GM23338 (cell line): ENCODE measurements at regions not wholly inside any gene's neighbourhood (a gene's known extent, or its start where the extent isn't known, plus 50 kb on each side); places are given as distances from the start of the nearest gene placed in this dataset.

ENCODE experiments used
- ATAC-seq: fragments of 200-7000 bp; cut with Tn5 transposase; 3 replicates; pipeline ENCODE4 v1.9.1; 2020
- DNase-seq: peaks from one replicate; pipeline ENCODE4 v3.0.0-alpha.2; 2015; ENCODE audit warnings: low spot score
- H2AFZ ChIP-seq: fragments of 200-600 bp; sonication (generic); 2 replicates; pipeline ENCODE4 v1.8.0; 2016; ENCODE audit warnings: antibody characterized with exemption, mild to moderate bottlenecking, moderate library complexity
- H3F3A ChIP-seq: fragments of 200-600 bp; sonication (generic); replicated peaks from 2 replicates; pipeline ENCODE4 v1.8.0; 2017; ENCODE audit warnings: antibody characterized with exemption, mixed run types, low read depth
- H3K27ac ChIP-seq: fragments of 200-600 bp; sonication (generic); 2 replicates; pipeline ENCODE4 v1.6.1; 2016; ENCODE audit warnings: low read depth
- H3K27me3 ChIP-seq: fragments of 200-600 bp; sonication (generic); 2 replicates; pipeline ENCODE4 v1.8.0; 2016; ENCODE audit warnings: mild to moderate bottlenecking, mixed run types, moderate library complexity; ENCODE audit not compliant: insufficient read depth
- H3K36me3 ChIP-seq: fragments of 200-600 bp; sonication (generic); 2 replicates; pipeline ENCODE4 v1.8.0; 2016; ENCODE audit warnings: mild to moderate bottlenecking; ENCODE audit not compliant: insufficient read depth
- H3K4me1 ChIP-seq: fragments of 200-600 bp; sonication (generic); 2 replicates; pipeline ENCODE4 v1.8.0; 2016; ENCODE audit warnings: mild to moderate bottlenecking, moderate library complexity; ENCODE audit not compliant: insufficient read depth
- H3K4me2 ChIP-seq: fragments of 200-600 bp; sonication (generic); 2 replicates; pipeline ENCODE4 v1.7.1; 2017; ENCODE audit warnings: mixed run types
- H3K4me3 ChIP-seq: fragments of 200-600 bp; sonication (generic); 2 replicates; pipeline ENCODE4 v1.6.1; 2016; ENCODE audit warnings: mixed run types
- H3K79me2 ChIP-seq: fragments of 200-600 bp; sonication (generic); replicated peaks from 2 replicates; pipeline ENCODE4 v1.8.0; 2017; ENCODE audit warnings: mild to moderate bottlenecking; ENCODE audit not compliant: insufficient read depth
- H3K9me2 ChIP-seq: fragments of 200-600 bp; sonication (generic); 2 replicates; pipeline ENCODE4 v1.8.0; 2017; ENCODE audit not compliant: insufficient read depth
- H4K20me1 ChIP-seq: fragments of 200-600 bp; sonication (generic); replicated peaks from 2 replicates; pipeline ENCODE4 v1.8.0; 2017; ENCODE audit warnings: mild to moderate bottlenecking; ENCODE audit not compliant: insufficient read depth
- H3K27ac Mint-ChIP-seq: 2 replicates; pipeline ENCODE4 v1.8.0; 2020; ENCODE audit warnings: inconsistent platforms, mild to moderate bottlenecking, moderate library complexity, mixed read lengths
- H3K27me3 Mint-ChIP-seq: 3 replicates; pipeline ENCODE4 v1.8.0; 2022; ENCODE audit warnings: low read depth, mild to moderate bottlenecking, moderate library complexity, mixed read lengths, inconsistent platforms; ENCODE audit not compliant: insufficient read depth, poor library complexity
- H3K36me3 Mint-ChIP-seq: 3 replicates; pipeline ENCODE4 v1.8.0; 2021; ENCODE audit warnings: low read depth, mild to moderate bottlenecking, inconsistent platforms, moderate library complexity, mixed read lengths
- H3K4me1 Mint-ChIP-seq: 3 replicates; pipeline ENCODE4 v1.8.0; 2020; ENCODE audit warnings: mild to moderate bottlenecking, inconsistent platforms, mixed read lengths
- H3K4me3 Mint-ChIP-seq: 3 replicates; pipeline ENCODE4 v1.8.0; 2021; ENCODE audit warnings: moderate library complexity, mild to moderate bottlenecking, inconsistent platforms, mixed read lengths
- H3K9me3 Mint-ChIP-seq: 3 replicates; pipeline ENCODE4 v1.8.0; 2020; ENCODE audit warnings: moderate library complexity, mild to moderate bottlenecking, inconsistent platforms, mixed read lengths
- CREB1 ChIP-seq: fragments of 250-450 bp; sonication (Bioruptor Pico); IDR thresholded peaks from 2 replicates; pipeline ENCODE4 v1.5.0; 2020; ENCODE audit warnings: low read depth, mild to moderate bottlenecking, moderate library complexity
- EZH2 ChIP-seq: fragments of 200-600 bp; sonication (generic); IDR thresholded peaks from one replicate; pipeline ENCODE4 v1.8.0; 2017; ENCODE audit warnings: antibody characterized with exemption, mild to moderate bottlenecking, low read depth; ENCODE audit not compliant: unreplicated experiment
- EZH2phosphoT487 ChIP-seq: fragments of 200-600 bp; sonication (generic); IDR thresholded peaks from one replicate; pipeline ENCODE4 v1.8.1; 2018; ENCODE audit warnings: antibody characterized with exemption; ENCODE audit not compliant: unreplicated experiment
- JUNB ChIP-seq: IDR thresholded peaks from one replicate; pipeline ENCODE4 v1.6.1; 2016; ENCODE audit warnings: antibody characterized with exemption; ENCODE audit not compliant: unreplicated experiment
- NANOG ChIP-seq: IDR thresholded peaks from 2 replicates; pipeline ENCODE4 v1.6.1; 2016; ENCODE audit warnings: antibody characterized with exemption, borderline replicate concordance
- POLR2AphosphoS5 ChIP-seq: IDR thresholded peaks from 2 replicates; pipeline ENCODE4 v1.6.1; 2016; ENCODE audit warnings: antibody characterized with exemption, low read depth
- STAT1 ChIP-seq: IDR thresholded peaks from one replicate; pipeline ENCODE4 v1.6.1; 2016; ENCODE audit warnings: antibody characterized with exemption; ENCODE audit not compliant: unreplicated experiment
- ZNF114 ChIP-seq: fragments of 250-450 bp; sonication (Bioruptor Pico); IDR thresholded peaks from 2 replicates; pipeline ENCODE4 v1.5.0; 2020; ENCODE audit warnings: mild to moderate bottlenecking, moderate library complexity
- TF ChIP-seq, protein P1 (sequence below), 2 experiments: fragments of 200-600 bp in 1 of 2; sonication (generic) in 1 of 2; conservative IDR thresholded peaks; 2 replicates each; pipeline versions ENCODE4 v1.5.1 to v1.6.1; 2016 to 2017; ENCODE audit warnings: antibody characterized with exemption in 2 of 2, low read depth in 2 of 2, mild to moderate bottlenecking in 2 of 2, moderate library complexity in 1 of 2
- TF ChIP-seq, protein P2 (sequence below): IDR thresholded peaks from 2 replicates; pipeline ENCODE4 v1.6.1; 2016; ENCODE audit warnings: antibody characterized with exemption
- TF ChIP-seq, protein P3 (sequence below): fragments of 250-450 bp; sonication (Bioruptor Pico); IDR thresholded peaks from 2 replicates; pipeline ENCODE4 v1.5.0; 2020; ENCODE audit warnings: mild to moderate bottlenecking, moderate library complexity

DNA sequence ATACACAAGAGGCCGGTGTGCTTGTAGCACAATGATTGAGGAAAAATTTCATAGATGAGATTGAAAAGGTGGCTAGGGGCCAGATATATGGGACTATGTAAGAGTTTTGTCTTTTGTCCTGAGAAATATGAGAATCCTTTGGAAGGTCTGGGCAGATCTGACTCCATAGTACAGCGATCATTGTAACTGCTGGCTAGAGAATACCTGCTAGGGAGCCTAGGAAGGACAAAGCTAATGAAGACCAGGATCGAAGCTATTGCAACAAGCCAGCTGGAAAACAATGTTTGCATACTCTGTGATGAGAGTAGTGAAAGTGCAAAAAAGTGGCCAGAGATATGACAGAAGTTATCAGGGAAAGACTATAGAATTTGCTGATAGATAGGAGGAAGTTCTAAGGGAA lies 537.6 kb downstream of the C12orf50 start:
- TF ChIP-seq STAT1 = no peak
- no peak for TF ChIP-seq ZNF114 (CRISPR knock-in tag)
- TF ChIP-seq, protein P1, sequence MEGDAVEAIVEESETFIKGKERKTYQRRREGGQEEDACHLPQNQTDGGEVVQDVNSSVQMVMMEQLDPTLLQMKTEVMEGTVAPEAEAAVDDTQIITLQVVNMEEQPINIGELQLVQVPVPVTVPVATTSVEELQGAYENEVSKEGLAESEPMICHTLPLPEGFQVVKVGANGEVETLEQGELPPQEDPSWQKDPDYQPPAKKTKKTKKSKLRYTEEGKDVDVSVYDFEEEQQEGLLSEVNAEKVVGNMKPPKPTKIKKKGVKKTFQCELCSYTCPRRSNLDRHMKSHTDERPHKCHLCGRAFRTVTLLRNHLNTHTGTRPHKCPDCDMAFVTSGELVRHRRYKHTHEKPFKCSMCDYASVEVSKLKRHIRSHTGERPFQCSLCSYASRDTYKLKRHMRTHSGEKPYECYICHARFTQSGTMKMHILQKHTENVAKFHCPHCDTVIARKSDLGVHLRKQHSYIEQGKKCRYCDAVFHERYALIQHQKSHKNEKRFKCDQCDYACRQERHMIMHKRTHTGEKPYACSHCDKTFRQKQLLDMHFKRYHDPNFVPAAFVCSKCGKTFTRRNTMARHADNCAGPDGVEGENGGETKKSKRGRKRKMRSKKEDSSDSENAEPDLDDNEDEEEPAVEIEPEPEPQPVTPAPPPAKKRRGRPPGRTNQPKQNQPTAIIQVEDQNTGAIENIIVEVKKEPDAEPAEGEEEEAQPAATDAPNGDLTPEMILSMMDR (conservative IDR thresholded peaks at IDR 0.05; ENCODE audit: low read depth in 2 of 2) = no peak
- no peak for TF ChIP-seq CREB1 (CRISPR knock-in tag)
- TF ChIP-seq JUNB = no peak
- no peak for TF ChIP-seq NANOG
- no peak for TF ChIP-seq EZH2phosphoT487
- no peak for TF ChIP-seq EZH2
- no peak for TF ChIP-seq POLR2AphosphoS5
- TF ChIP-seq, protein P2, sequence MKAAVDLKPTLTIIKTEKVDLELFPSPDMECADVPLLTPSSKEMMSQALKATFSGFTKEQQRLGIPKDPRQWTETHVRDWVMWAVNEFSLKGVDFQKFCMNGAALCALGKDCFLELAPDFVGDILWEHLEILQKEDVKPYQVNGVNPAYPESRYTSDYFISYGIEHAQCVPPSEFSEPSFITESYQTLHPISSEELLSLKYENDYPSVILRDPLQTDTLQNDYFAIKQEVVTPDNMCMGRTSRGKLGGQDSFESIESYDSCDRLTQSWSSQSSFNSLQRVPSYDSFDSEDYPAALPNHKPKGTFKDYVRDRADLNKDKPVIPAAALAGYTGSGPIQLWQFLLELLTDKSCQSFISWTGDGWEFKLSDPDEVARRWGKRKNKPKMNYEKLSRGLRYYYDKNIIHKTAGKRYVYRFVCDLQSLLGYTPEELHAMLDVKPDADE = no peak
- no peak overlapping the region for H2AFZ ChIP-seq
- no peaks in the 10 kb centered on the region for H3K4me1 Mint-ChIP-seq

DNA sequence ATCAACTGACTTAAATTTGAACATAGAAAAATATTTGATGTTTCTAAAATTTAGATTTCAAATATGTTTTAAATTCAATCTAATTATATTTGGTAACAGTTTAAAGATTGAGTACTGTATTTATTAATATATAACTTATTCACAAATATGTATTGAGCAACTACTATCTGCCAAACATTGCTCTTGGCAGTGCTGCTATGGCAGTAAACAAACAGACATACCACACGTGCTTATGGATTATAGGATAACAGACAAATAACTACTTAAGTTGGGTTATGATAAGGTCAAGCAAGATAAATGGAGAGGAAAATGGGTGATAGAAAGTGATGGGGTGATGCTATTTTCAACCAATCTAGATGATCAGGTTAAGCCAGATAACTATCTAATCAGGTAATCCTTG lies 538.1 kb downstream of the C12orf50 start:
- no peak overlapping the region for H3K4me3 ChIP-seq
- no peak for ATAC-seq
- H3K4me1 ChIP-seq = no peaks in the 10 kb centered on the region
- H2AFZ ChIP-seq = no peak overlapping the region
- no peak overlapping the region for H3K27ac ChIP-seq
- no peak overlapping the region for H3K4me3 Mint-ChIP-seq
- no peaks in the 10 kb centered on the region for H3K27me3 Mint-ChIP-seq
- TF ChIP-seq, protein P3, sequence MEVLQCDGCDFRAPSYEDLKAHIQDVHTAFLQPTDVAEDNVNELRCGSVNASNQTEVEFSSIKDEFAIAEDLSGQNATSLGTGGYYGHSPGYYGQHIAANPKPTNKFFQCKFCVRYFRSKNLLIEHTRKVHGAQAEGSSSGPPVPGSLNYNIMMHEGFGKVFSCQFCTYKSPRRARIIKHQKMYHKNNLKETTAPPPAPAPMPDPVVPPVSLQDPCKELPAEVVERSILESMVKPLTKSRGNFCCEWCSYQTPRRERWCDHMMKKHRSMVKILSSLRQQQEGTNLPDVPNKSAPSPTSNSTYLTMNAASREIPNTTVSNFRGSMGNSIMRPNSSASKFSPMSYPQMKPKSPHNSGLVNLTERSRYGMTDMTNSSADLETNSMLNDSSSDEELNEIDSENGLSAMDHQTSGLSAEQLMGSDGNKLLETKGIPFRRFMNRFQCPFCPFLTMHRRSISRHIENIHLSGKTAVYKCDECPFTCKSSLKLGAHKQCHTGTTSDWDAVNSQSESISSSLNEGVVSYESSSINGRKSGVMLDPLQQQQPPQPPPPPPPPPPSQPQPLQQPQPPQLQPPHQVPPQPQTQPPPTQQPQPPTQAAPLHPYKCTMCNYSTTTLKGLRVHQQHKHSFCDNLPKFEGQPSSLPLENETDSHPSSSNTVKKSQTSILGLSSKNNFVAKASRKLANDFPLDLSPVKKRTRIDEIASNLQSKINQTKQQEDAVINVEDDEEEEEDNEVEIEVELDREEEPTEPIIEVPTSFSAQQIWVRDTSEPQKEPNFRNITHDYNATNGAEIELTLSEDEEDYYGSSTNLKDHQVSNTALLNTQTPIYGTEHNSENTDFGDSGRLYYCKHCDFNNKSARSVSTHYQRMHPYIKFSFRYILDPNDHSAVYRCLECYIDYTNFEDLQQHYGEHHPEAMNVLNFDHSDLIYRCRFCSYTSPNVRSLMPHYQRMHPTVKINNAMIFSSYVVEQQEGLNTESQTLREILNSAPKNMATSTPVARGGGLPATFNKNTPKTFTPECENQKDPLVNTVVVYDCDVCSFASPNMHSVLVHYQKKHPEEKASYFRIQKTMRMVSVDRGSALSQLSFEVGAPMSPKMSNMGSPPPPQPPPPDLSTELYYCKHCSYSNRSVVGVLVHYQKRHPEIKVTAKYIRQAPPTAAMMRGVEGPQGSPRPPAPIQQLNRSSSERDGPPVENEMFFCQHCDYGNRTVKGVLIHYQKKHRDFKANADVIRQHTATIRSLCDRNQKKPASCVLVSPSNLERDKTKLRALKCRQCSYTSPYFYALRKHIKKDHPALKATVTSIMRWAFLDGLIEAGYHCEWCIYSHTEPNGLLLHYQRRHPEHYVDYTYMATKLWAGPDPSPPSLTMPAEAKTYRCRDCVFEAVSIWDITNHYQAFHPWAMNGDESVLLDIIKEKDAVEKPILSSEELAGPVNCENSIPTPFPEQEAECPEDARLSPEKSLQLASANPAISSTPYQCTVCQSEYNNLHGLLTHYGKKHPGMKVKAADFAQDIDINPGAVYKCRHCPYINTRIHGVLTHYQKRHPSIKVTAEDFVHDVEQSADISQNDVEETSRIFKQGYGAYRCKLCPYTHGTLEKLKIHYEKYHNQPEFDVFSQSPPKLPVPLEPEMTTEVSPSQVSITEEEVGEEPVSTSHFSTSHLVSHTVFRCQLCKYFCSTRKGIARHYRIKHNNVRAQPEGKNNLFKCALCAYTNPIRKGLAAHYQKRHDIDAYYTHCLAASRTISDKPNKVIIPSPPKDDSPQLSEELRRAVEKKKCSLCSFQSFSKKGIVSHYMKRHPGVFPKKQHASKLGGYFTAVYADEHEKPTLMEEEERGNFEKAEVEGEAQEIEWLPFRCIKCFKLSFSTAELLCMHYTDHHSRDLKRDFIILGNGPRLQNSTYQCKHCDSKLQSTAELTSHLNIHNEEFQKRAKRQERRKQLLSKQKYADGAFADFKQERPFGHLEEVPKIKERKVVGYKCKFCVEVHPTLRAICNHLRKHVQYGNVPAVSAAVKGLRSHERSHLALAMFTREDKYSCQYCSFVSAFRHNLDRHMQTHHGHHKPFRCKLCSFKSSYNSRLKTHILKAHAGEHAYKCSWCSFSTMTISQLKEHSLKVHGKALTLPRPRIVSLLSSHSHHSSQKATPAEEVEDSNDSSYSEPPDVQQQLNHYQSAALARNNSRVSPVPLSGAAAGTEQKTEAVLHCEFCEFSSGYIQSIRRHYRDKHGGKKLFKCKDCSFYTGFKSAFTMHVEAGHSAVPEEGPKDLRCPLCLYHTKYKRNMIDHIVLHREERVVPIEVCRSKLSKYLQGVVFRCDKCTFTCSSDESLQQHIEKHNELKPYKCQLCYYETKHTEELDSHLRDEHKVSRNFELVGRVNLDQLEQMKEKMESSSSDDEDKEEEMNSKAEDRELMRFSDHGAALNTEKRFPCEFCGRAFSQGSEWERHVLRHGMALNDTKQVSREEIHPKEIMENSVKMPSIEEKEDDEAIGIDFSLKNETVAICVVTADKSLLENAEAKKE (CRISPR knock-in tag) = no peak
- no peaks in the 10 kb centered on the region for H3K27me3 ChIP-seq
- no peaks in the 10 kb centered on the region for H3K36me3 Mint-ChIP-seq
- no peak for DNase-seq
- H3K9me3 Mint-ChIP-seq = peaks cover 6% of the 10 kb centered on the region; the same call in 2 of the 3 replicates
- no peaks in the 10 kb centered on the region for H3K4me1 Mint-ChIP-seq
- H3K36me3 ChIP-seq = no peaks in the 10 kb centered on the region
- H3F3A ChIP-seq = 0 out of 2 replicates have a peak, but pooled peaks cover 3% of the 10 kb centered on the region
- H3K79me2 ChIP-seq = no peaks in the 10 kb centered on the region
- H4K20me1 ChIP-seq = no peaks in the 10 kb centered on the region
- H3K27ac Mint-ChIP-seq = no peak overlapping the region
- H3K9me2 ChIP-seq = no peaks in the 10 kb centered on the region
- H3K4me2 ChIP-seq = no peak overlapping the region

More for the DNA sequence above, 537.6 kb downstream of the C12orf50 start:
- H3K4me3 Mint-ChIP-seq = no peak overlapping the region
- H3K27ac Mint-ChIP-seq = no peak overlapping the region
- no peaks in the 10 kb centered on the region for H3K36me3 ChIP-seq
- H4K20me1 ChIP-seq = no peaks in the 10 kb centered on the region
- no peak overlapping the region for H3K27ac ChIP-seq
- ATAC-seq (no peak), DNase-seq (no peak)
- no peaks in the 10 kb centered on the region for H3K27me3 Mint-ChIP-seq
- H3K4me2 ChIP-seq = no peak overlapping the region
- H3K79me2 ChIP-seq = no peaks in the 10 kb centered on the region
- H3F3A ChIP-seq = no peaks in the 10 kb centered on the region
- no peaks in the 10 kb centered on the region for H3K9me2 ChIP-seq
- no peaks in the 10 kb centered on the region for H3K36me3 Mint-ChIP-seq
- H3K9me3 Mint-ChIP-seq = peaks cover 6% of the 10 kb centered on the region; the same call in 2 of the 3 replicates
- H3K4me3 ChIP-seq = no peak overlapping the region
- no peaks in the 10 kb centered on the region for H3K27me3 ChIP-seq
- H3K4me1 ChIP-seq = no peaks in the 10 kb centered on the region
